Small intestine (tissue), 7 donors: ENCODE measurements at regions not wholly inside any gene's neighbourhood (a gene's known extent, or its start where the extent isn't known, plus 50 kb on each side); places are given as distances from the start of the nearest gene placed in this dataset.

Source experiments
- DNase-seq, 2 donors: peaks; one replicate each; pipeline versions ENCODE4 v3.0.0 to v3.0.0-alpha.2; 2013
- FAIRE-seq: peaks from 2 replicates; lab custom pipeline; 2012; peaks lifted over from hg19 to GRCh38; lab: Jason Lieb, UNC
- H3K27ac ChIP-seq, 3 donors: one replicate each; pipeline ENCODE4 v1.5.1; 2013; ENCODE audit warnings: low read length in 2 of 3, mild to moderate bottlenecking in 2 of 3, control low read depth in 1 of 3, inconsistent platforms in 1 of 3, low read depth in 1 of 3, moderate library complexity in 1 of 3
- H3K27me3 ChIP-seq, 3 donors: one replicate each; pipeline ENCODE4 v1.6.1; 2013; ENCODE audit warnings: low read length in 3 of 3, inconsistent platforms in 1 of 3; ENCODE audit not compliant: control insufficient read depth in 3 of 3, insufficient read depth in 3 of 3
- H3K36me3 ChIP-seq, 3 donors: one replicate each; pipeline ENCODE4 v1.6.1; 2013; ENCODE audit warnings: low read length in 3 of 3, inconsistent platforms in 1 of 3, low read depth in 1 of 3, mild to moderate bottlenecking in 1 of 3, moderate library complexity in 1 of 3; ENCODE audit not compliant: control insufficient read depth in 3 of 3, insufficient read depth in 2 of 3
- H3K4me1 ChIP-seq, 3 donors: one replicate each; pipeline ENCODE4 v1.6.1; 2013; ENCODE audit warnings: low read length in 2 of 3, inconsistent platforms in 1 of 3, low read depth in 1 of 3, mild to moderate bottlenecking in 1 of 3, moderate library complexity in 1 of 3; ENCODE audit not compliant: control insufficient read depth in 3 of 3, insufficient read depth in 2 of 3
- H3K4me3 ChIP-seq, 3 donors: one replicate each; pipeline ENCODE4 v1.5.1; 2013; ENCODE audit warnings: low read length in 3 of 3, control low read depth in 1 of 3, inconsistent platforms in 1 of 3, low read depth in 1 of 3, mild to moderate bottlenecking in 1 of 3, moderate library complexity in 1 of 3
- H3K9me3 ChIP-seq, 2 donors: one replicate each; pipeline ENCODE4 v1.6.1; 2013; ENCODE audit warnings: low read depth in 1 of 2, low read length in 1 of 2; ENCODE audit not compliant: control insufficient read depth in 2 of 2, insufficient read depth in 1 of 2
- WGBS, 3 donors: extraction: QIAGEN DNeasy Blood & Tissue Kit; methylation state at CpG; one replicate each; pipeline ENCODE4 v1.1.7; 2013; 5-methylcytosine and 5-hydroxymethylcytosine counted together
- donor health status: healthy with polysubstance abuse.
- donor health status: control.
- donor health status: control.
- donor health status: Bipolar disorder and iron deficiency.
- donor health status: healthy.

- no peak for DNase-seq
- Histone ChIP-seq H3K9me3 (peaks cover 2 to 13% of the 10 kb centered on the region in 2 donors), H3K27me3 (no peaks in the 10 kb centered on the region), H3K4me3 (no peak overlapping the region), H3K4me1 (no peaks in the 10 kb centered on the region), H3K36me3 (no peaks in the 10 kb centered on the region), H3K27ac (no peak overlapping the region)
- 87 to 90% (median 88%) methylated on average over 6 of the region's 6 CpGs for WGBS, 3 donors
- no peak for FAIRE-seq
These were observed 435.9 kb downstream of the DCDC2C start for GRCh38 chr2:4139316-4139715.

- Histone ChIP-seq H3K27ac (no peak overlapping the region), H3K4me1 (no peaks in the 10 kb centered on the region), H3K36me3 (no peaks in the 10 kb centered on the region), H3K4me3 (no peak overlapping the region), H3K9me3 (peaks cover 2 to 13% of the 10 kb centered on the region in 2 donors), H3K27me3 (no peaks in the 10 kb centered on the region)
- FAIRE-seq: no peak
- DNase-seq: no peak
- 44 to 71% (median 66%) methylated on average over 1 of the region's 1 CpG for WGBS, 3 donors
These were observed 436.4 kb downstream of the DCDC2C start for GRCh38 chr2:4139731-4140130.

GRCh38 chr2:4140281-4140970 is 437.1 kb downstream of the DCDC2C start:
- Histone ChIP-seq H3K9me3 (peaks cover 2 to 13% of the 10 kb centered on the region in 2 donors), H3K27ac (no peak overlapping the region), H3K27me3 (no peaks in the 10 kb centered on the region), H3K36me3 (no peaks in the 10 kb centered on the region), H3K4me3 (no peak overlapping the region), H3K4me1 (no peaks in the 10 kb centered on the region)
- 39 to 61% (median 49%) methylated on average over 9 of the region's 9 CpGs for WGBS, 3 donors
- FAIRE-seq: no peak
- DNase-seq: no peak

- Histone ChIP-seq H3K36me3 (no peaks in the 10 kb centered on the region), H3K9me3 (peaks cover 0 to 4% of the 10 kb centered on the region in 2 donors), H3K27ac (no peak overlapping the region), H3K4me1 (no peaks in the 10 kb centered on the region), H3K27me3 (no peaks in the 10 kb centered on the region), H3K4me3 (no peak overlapping the region)
- 46 to 73% (median 65%) methylated on average over 1 of the region's 1 CpG for WGBS, 3 donors
- DNase-seq: no peak
- no peak for FAIRE-seq
These were observed 441.4 kb downstream of the DCDC2C start for GRCh38 chr2:4144731-4145130.

- peaks cover 2 to 5% of the 10 kb centered on the region in 2 donors for H3K9me3 ChIP-seq
- 70 to 78% (median 74%) methylated on average over 2 of the region's 2 CpGs for WGBS, 3 donors
- FAIRE-seq: no peak
These were observed 448.1 kb downstream of the DCDC2C start for GRCh38 chr2:4151521-4151920.

DNA sequence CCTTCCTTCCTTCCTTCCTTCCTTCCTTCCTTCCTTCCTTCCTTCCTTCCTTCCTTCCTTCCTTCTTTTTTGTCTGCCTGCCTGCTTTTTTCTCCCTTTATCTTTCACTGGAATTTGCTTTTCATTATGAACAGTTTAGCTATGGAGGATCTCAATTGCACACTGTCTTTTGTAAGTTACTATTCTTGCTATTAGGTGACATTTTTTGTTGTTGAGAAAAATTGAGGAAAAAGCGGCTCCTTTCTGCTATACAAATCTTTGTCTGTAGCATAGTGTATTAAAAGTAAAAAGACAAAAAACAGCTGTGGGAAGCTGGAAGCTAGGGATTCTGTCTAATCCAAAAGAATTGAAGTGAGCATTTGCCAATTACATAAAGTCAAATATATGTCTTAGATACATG is 448.7 kb downstream of the DCDC2C start:
- no peak overlapping the region for H3K27ac ChIP-seq
- DNase-seq (no peak), FAIRE-seq (no peak)
- H3K36me3 ChIP-seq: no peaks in the 10 kb centered on the region
- H3K9me3 ChIP-seq: peaks cover 2 to 10% of the 10 kb centered on the region in 2 donors
- H3K27me3 ChIP-seq: no peaks in the 10 kb centered on the region
- no peaks in the 10 kb centered on the region for H3K4me1 ChIP-seq
- WGBS, 3 donors: 74 to 100% (median 93%) methylated on average over 1 of the region's 1 CpG
- H3K4me3 ChIP-seq: no peak overlapping the region

More at GRCh38 chr2:4151521-4151920, 448.1 kb downstream of the DCDC2C start:
- Histone ChIP-seq H3K4me3 (no peak overlapping the region), H3K27me3 (no peaks in the 10 kb centered on the region), H3K4me1 (no peaks in the 10 kb centered on the region), H3K36me3 (no peaks in the 10 kb centered on the region), H3K27ac (no peak overlapping the region)
- DNase-seq: no peak

DNA sequence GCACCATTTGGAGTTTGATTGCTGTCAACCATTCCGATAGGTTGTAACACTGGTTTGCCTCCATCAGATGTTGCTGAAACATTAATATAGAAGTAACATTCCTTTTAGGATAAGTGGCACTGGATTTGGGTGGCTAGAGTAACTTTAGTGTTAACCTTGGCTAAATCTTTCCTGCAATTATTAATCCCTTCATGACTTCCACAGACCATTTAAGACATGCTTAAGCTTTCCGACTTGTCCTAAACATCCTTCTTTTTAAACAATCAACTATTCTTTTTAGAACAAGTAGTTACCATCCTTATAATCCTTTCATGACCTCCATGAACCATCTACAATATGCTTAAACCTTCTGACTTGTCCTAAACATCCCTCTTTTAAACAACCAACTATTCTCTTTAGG is 465.5 kb downstream of the DCDC2C start:
- peaks cover 0 to 20% of the 10 kb centered on the region in 2 donors for H3K9me3 ChIP-seq
- H3K4me3 ChIP-seq: no peak overlapping the region
- no peaks in the 10 kb centered on the region for H3K4me1 ChIP-seq
- no peak for FAIRE-seq
- no peaks in the 10 kb centered on the region for H3K36me3 ChIP-seq
- no peak for DNase-seq
- 86 to 90% (median 90%) methylated on average over 2 of the region's 2 CpGs for WGBS, 3 donors
- no peaks in the 10 kb centered on the region for H3K27me3 ChIP-seq
- no peak overlapping the region for H3K27ac ChIP-seq

- peaks cover 0 to 46% of the 10 kb centered on the region in 2 donors for H3K9me3 ChIP-seq
- no peaks in the 10 kb centered on the region for H3K36me3 ChIP-seq
- WGBS, 3 donors: 70 to 78% (median 73%) methylated on average over 6 of the region's 6 CpGs
- no peak overlapping the region for H3K27ac ChIP-seq
- FAIRE-seq: no peak
- H3K4me3 ChIP-seq: no peak overlapping the region
- no peak for DNase-seq
- H3K27me3 ChIP-seq: no peaks in the 10 kb centered on the region
- no peaks in the 10 kb centered on the region for H3K4me1 ChIP-seq
These were observed 471.4 kb downstream of the DCDC2C start for GRCh38 chr2:4174796-4175195.

- Histone ChIP-seq H3K4me3 (no peak overlapping the region), H3K9me3 (peaks cover 0 to 46% of the 10 kb centered on the region in 2 donors), H3K36me3 (no peaks in the 10 kb centered on the region), H3K27me3 (no peaks in the 10 kb centered on the region), H3K27ac (no peak overlapping the region), H3K4me1 (no peaks in the 10 kb centered on the region)
- DNase-seq: no peak
- 79 to 86% (median 80%) methylated on average over 3 of the region's 3 CpGs for WGBS, 3 donors
- no peak for FAIRE-seq
These were observed 472.0 kb downstream of the DCDC2C start for GRCh38 chr2:4175343-4175742.
